Hindlimb muscle (tissue), 1 donor: ENCODE measurements at regions not wholly inside any gene's neighbourhood (a gene's known extent, or its start where the extent isn't known, plus 50 kb on each side); places are given as distances from the start of the nearest gene placed in this dataset.
A peak's percentile ranks its signal among the peaks of the same experiment; 100 is the strongest.

Source experiments
- DNase-seq: peaks from one replicate; pipeline ENCODE4 v3.0.0-alpha.2; 2013

DNA sequence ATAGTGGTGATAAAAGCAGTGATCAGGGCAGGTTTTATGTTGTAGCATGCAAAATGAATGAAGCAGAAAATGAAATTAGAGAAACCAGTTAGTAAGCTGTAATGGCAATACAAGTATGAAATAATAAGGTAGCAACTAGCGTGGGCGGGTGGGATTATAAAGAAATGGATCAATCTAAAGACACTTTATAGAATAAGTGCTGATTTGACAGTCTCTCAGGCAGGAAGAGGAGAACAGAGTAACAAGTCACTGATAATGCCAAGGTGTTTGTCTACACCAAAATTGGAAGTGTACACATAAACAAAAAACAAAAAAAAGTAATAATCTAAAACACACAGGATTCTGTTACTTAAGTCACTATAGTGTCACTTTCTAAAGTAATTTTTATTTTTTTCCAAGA, 51.0 kb upstream of the PCBP1 start:
- no peak for DNase-seq

DNA sequence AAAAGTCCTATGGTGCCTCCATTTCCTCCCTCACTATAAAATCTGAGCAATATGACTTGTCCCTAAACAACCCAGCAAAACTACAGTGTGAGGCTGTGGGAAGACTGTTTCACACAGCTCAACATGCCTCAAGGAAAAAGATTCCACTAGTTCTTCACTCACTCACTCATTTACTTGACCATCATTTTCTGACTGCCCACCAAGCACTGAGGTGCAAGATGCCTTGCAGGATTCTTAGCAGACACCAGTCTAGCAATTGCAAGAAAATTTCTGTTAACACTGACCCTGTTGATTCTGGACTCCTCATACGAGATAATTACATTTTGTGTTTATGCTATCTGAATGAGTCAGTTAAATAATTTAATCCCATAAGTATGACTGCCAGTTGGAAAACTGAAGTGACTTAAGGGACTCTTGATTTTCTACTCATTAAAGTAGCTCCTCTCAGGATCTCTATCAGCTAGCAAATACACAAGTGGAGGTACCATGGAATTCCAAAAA, 51.9 kb upstream of the PCBP1 start:
- DNase-seq: no peak

DNA sequence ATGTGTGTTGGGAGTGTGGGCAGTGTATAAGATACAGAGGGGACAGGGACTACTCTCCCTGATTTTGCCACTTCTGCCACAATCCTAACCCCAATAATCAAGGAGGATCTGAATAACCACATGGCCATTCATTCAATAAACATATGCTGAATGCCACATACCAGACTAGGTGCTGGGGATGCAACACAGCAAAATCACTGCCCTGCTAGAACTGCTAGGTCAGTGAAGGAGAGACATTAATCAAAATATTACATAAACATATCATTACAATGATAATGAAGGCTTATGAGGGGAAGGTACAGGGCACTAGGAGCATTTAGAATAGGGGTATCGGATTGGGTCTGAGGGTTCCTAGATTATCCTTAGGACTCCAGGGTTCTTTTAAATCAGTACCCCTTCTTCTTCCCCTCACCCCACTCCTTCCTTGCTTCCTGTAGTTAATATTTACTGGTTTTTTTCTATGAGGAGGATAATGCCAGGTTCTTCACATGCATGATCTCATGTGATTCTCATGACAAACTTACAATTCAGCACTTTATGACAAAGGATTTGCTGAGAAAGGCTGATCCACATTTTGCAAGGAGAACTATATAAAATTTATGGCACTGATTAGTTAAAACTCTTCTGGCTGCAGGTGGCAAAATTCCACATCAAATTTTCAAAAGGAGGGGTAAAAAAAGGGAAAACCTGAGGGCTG, 56.4 kb upstream of the PCBP1 start:
- no peak for DNase-seq

DNA sequence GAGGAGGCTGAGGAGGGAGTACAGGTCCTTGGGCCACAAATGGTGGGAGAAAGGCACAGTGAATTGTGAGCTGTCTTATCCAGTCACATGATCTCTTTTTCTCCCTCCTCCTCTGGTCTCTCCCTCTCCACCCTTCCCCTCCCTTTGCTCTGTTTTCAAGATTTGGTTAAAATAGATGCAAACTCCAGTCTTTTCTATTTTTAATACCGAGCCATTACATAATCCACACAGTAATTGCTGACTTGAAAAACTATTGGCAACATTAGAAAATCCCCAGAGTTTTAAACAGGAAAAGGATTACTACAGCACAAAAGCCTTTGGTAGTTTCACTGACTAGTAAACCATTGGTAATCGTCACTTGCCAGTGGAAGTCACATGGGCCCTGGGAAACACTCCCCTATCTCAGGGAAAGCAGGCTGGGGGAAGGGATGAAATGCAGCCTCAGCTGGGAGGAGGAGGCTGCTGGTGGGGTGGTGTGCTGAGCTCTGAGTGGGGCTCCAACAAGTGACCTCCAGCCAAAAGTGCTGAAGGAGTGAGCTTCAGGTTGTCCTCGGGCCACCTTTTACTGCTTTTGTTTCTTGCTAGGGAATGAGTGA, 57.4 kb upstream of the PCBP1 start:
- peak; percentile 83 for DNase-seq

DNA sequence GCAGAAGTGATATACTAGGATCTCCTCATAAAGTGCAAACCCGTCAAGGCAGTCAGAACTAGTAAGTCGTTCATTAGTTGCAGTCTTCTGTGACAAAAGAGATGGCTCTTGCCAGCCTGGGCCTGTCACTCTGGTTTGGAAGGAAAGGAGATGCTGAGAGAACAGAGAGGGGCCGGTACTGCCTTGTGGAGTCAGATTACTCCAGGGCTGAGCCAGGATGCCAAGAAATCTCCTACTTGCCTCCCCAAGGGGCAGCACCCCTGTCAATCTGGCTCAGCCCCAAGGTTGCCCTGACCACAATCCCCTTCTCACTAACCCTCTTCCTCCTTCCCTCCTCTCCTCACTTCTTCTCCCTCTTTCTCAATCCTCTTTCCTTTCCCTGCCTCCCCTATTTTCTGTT, 62.9 kb upstream of the ASPRV1 start:
- no peak for DNase-seq

DNA sequence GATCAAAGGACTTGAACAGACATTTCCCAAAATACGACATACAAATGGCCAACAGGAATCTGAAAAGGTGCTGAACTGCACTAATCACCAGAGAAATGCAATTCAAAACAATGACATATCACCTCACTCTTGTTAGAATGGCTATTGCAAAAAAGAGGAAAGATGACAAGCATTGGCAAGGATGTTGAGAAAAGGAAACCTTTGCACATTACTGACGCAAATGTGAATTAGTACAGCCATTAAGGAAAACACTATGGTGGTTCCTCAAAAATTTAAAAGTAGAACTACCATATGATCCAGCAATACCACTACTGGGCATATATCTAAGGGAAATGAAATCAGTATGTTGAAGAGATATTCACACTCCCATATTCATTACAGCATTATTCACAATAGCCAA, 57.7 kb upstream of the ASPRV1 start:
- DNase-seq: no peak

DNA sequence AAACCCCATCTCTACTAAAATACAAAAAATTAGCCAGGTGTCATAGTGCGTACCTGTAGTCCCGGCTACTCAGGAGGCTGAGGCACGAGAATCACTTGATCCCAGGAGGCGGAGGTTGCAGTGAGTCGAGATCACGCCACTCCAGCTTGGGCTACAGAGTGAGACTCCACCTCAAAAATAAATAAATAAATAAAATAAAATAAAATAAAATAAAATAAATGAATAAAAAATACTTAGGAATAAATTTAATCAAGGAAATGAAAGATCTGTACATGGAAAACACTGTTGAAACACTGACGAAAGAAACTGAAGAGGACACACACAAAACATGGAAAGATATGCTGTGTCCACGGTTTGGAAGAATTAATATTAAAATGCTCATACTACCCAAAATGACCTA, 56.5 kb upstream of the ASPRV1 start:
- DNase-seq: no peak

DNA sequence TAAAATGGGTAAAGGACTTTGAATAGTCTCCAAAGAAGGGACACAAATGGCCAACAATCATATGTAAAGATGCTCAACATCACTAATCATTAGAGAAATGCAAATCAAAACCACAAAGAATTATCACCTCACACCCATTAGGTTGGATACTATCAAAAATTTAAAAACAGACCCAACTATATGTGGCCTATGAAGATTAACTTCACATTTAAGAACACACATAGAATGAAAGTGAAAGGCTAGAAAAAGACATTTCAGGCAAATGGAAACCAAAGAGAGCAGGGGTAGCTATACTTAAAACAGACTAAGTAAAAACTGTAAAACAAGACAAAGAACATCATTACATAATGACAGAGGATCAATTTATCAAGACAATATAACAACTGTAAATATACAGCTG, 53.5 kb upstream of the ASPRV1 start:
- DNase-seq: no peak

DNA sequence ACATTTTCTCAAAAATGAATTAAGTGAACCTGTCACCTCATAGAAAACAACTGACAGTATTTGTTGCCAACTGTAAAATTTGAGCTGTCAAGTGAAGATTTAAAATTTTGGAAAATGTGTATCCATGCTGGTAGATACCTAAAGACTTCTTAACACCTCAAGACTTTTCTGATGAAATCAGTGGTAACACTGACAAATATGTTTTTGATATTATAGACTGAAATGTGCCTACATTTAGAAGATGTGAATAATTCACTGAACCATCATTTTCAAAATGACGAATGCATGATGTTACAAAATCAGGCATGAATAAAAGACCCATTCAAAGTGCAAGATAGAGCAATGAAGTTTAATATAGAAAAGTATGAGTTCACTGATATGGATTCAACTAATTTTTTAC, 51.5 kb upstream of the ASPRV1 start:
- no peak for DNase-seq

DNA sequence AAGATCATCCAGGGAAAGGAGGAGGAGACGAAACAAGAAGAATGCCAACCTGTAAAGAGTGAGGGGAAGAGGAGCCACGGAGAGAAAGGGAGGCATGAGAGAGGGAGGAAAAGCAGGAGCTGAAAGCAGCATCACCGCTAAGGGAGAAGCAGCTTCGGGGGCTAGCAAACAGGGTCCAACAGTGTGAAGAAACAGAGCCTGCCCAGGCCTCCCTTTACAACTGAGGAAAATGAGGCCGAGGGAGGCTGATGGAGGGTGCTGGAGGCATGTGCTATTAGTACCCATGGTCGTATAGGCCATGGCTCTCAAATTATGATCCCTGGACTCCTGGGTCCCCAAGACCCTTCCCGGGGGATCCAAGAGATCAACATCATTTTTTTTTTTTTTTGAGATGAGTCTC, 50.4 kb upstream of the ASPRV1 start:
- no peak for DNase-seq

DNA sequence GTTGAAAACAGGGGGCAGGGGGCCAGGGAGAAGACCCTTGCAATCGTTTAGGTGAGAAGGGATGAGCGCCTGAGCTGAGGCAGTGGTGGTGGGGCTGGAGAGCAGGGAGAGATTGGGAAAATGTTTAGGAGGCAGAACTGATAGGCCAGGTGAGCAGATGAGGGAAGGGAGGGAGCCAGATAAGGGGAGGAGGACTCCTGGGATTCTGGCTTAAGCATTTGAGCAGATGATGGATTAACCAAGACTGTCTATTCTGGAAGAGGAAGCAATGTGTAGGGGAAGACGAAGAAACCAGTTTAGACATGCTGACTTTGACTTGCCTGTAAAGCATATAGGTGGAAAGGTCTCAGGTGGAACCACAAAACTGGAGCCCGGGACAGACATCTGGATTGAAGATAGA, 49.9 kb upstream of the ASPRV1 start:
- no peak for DNase-seq
